Uterus (tissue), 2 donors: ENCODE measurements at regions not wholly inside any gene's neighbourhood (a gene's known extent, or its start where the extent isn't known, plus 50 kb on each side); places are given as distances from the start of the nearest gene placed in this dataset.

Source experiments
- POLR2A ChIP-seq, 2 donors: fragments of 450-650 bp; IDR thresholded peaks; one replicate each; pipeline ENCODE4 v1.6.1; 2016; ENCODE audit warnings: antibody characterized with exemption in 2 of 2, mild to moderate bottlenecking in 1 of 2, moderate library complexity in 1 of 2
- TF ChIP-seq, protein P1 (sequence below), 4 experiments: fragments of 200-600 bp in 2 of 4; fragments of 450-650 bp in 2 of 4; sonication (generic) in 2 of 4; IDR thresholded peaks; one replicate each; pipeline ENCODE4 v1.5.1; 2016 to 2019; ENCODE audit warnings: antibody characterized with exemption in 4 of 4, mild to moderate bottlenecking in 2 of 4, moderate library complexity in 1 of 4

- TF ChIP-seq, protein P1, sequence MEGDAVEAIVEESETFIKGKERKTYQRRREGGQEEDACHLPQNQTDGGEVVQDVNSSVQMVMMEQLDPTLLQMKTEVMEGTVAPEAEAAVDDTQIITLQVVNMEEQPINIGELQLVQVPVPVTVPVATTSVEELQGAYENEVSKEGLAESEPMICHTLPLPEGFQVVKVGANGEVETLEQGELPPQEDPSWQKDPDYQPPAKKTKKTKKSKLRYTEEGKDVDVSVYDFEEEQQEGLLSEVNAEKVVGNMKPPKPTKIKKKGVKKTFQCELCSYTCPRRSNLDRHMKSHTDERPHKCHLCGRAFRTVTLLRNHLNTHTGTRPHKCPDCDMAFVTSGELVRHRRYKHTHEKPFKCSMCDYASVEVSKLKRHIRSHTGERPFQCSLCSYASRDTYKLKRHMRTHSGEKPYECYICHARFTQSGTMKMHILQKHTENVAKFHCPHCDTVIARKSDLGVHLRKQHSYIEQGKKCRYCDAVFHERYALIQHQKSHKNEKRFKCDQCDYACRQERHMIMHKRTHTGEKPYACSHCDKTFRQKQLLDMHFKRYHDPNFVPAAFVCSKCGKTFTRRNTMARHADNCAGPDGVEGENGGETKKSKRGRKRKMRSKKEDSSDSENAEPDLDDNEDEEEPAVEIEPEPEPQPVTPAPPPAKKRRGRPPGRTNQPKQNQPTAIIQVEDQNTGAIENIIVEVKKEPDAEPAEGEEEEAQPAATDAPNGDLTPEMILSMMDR (IDR thresholded peaks at IDR 0.05) = no peak
- no peak for TF ChIP-seq POLR2A (IDR thresholded peaks at IDR 0.05)
Measured at GRCh38 chr11:115774756-115775155, 270.5 kb upstream of the CADM1 start.
